A549 (cell line): ENCODE measurements at regions not wholly inside any gene's neighbourhood (a gene's known extent, or its start where the extent isn't known, plus 50 kb on each side); places are given as distances from the start of the nearest gene placed in this dataset.

Experiments
- ATAC-seq, 2 experiments: fragments of 200-7000 bp in 1 of 2; fragments of >200 bp in 1 of 2; cut with Nextera tagmentation in 1 of 2; cut with Tn5 transposase in 1 of 2; 3 replicates each; pipeline versions ENCODE4 v1.8.0 to v1.9.1; 2018 to 2020; ENCODE audit warnings: mild to moderate bottlenecking in 1 of 2, moderate library complexity in 1 of 2
- CTCF ChIA-PET: fragments of 300-600 bp; sonication (Branson Sonifier 250); formaldehyde crosslinking; extraction: SDS; loops from one replicate; lab custom pipeline; 2021; ENCODE audit warnings: antibody characterized with exemption, inconsistent platforms; lab: Yijun Ruan, JAX
- POLR2A ChIA-PET: fragments of 350-600 bp; formaldehyde crosslinking; extraction: SDS; loops from one replicate; lab custom pipeline; 2021; ENCODE audit warnings: antibody characterized with exemption, inconsistent platforms; lab: Yijun Ruan, JAX
- DNase-seq, 2 experiments: peaks; one replicate each; pipeline versions ENCODE4 v3.0.0 to v3.0.0-alpha.2; 2011 to 2016; ENCODE audit warnings: low read depth in 1 of 2, low spot score in 1 of 2
- FAIRE-seq: peaks from 2 replicates; lab custom pipeline; 2011; peaks lifted over from hg19 to GRCh38; lab: Jason Lieb, UNC
- H3K27ac ChIP-seq, 2 experiments: fragments of >200 bp; sonication (Bioruptor Twin); formaldehyde crosslinking; 3 replicates each; pipeline ENCODE4 v1.5.1; 2016 to 2017
- H3K4me1 ChIP-seq: fragments of >200 bp; sonication (Bioruptor Twin); formaldehyde crosslinking; 3 replicates; pipeline ENCODE4 v1.6.1; 2016
- H3K4me2 ChIP-seq: fragments of >200 bp; sonication (Bioruptor Twin); formaldehyde crosslinking; 3 replicates; pipeline ENCODE4 v1.6.1; 2016
- H3K4me3 ChIP-seq: fragments of >200 bp; sonication (Bioruptor Twin); formaldehyde crosslinking; 3 replicates; pipeline ENCODE4 v1.5.1; 2016
- H3K9me3 ChIP-seq: fragments of >200 bp; sonication (Bioruptor Twin); formaldehyde crosslinking; 3 replicates; pipeline ENCODE4 v1.6.1; 2016
- ATOH8 ChIP-seq: fragments of 250-450 bp; sonication (Bioruptor Pico); IDR thresholded peaks from 2 replicates; pipeline ENCODE4 v1.5.0; 2020; ENCODE audit warnings: low read depth, mild to moderate bottlenecking, moderate library complexity
- BHLHE40 ChIP-seq: IDR thresholded peaks from 2 replicates; pipeline ENCODE4 v1.6.1; 2012; ENCODE audit warnings: low read depth, low read length, inconsistent platforms
- CEBPB ChIP-seq, 2 experiments: fragments of >200 bp in 1 of 2; sonication (Bioruptor Twin) in 1 of 2; formaldehyde crosslinking in 1 of 2; IDR thresholded peaks; 2 replicates each; pipeline ENCODE4 v1.6.1; 2012 to 2016
- CHD4 ChIP-seq: fragments of 200-600 bp; sonication (generic); IDR thresholded peaks from 2 replicates; pipeline ENCODE4 v1.6.1; 2016; ENCODE audit warnings: antibody characterized with exemption, mild to moderate bottlenecking, borderline replicate concordance
- CTCF ChIP-seq: fragments of >200 bp; sonication (Bioruptor Twin); formaldehyde crosslinking; IDR thresholded peaks from 3 replicates; pipeline ENCODE4 v1.5.1; 2016
- EHMT2 ChIP-seq: fragments of 200-600 bp; sonication (generic); IDR thresholded peaks from 2 replicates; pipeline ENCODE4 v1.6.1; 2016; ENCODE audit warnings: antibody characterized with exemption, low read depth, mild to moderate bottlenecking, moderate library complexity
- EP300 ChIP-seq, 2 experiments: fragments of >200 bp; sonication (Bioruptor Twin); formaldehyde crosslinking; IDR thresholded peaks; 2 replicates in 1 of 2; 3 replicates in 1 of 2; pipeline ENCODE4 v1.6.1; 2016 to 2017
- FOSB ChIP-seq: fragments of 250-450 bp; sonication (Bioruptor Pico); IDR thresholded peaks from 2 replicates; pipeline ENCODE4 v1.5.0; 2020; ENCODE audit warnings: mild to moderate bottlenecking, moderate library complexity
- GATA3 ChIP-seq: IDR thresholded peaks from 2 replicates; pipeline ENCODE4 v1.6.1; 2012; ENCODE audit warnings: borderline replicate concordance
- HDAC2 ChIP-seq: fragments of 200-600 bp; sonication (generic); IDR thresholded peaks from 2 replicates; pipeline ENCODE4 v1.6.1; 2016
- HEYL ChIP-seq: fragments of 250-450 bp; sonication (Bioruptor Pico); IDR thresholded peaks from 2 replicates; pipeline ENCODE4 v1.8.0; 2021; ENCODE audit warnings: mild to moderate bottlenecking, moderate library complexity
- HOXA7 ChIP-seq: fragments of 250-450 bp; sonication (Bioruptor Pico); IDR thresholded peaks from 2 replicates; pipeline ENCODE4 v1.5.0; 2020; ENCODE audit warnings: mild to moderate bottlenecking, moderate library complexity
- HOXB13 ChIP-seq: fragments of 250-450 bp; sonication (Bioruptor Pico); IDR thresholded peaks from 2 replicates; pipeline ENCODE4 v1.5.0; 2020; ENCODE audit warnings: low read depth, mild to moderate bottlenecking, moderate library complexity
- KDM1A ChIP-seq: fragments of 200-600 bp; sonication (generic); IDR thresholded peaks from 2 replicates; pipeline ENCODE4 v1.6.1; 2016; ENCODE audit warnings: low read depth, mild to moderate bottlenecking
- KDM5A ChIP-seq: fragments of 200-600 bp; sonication (generic); IDR thresholded peaks from 2 replicates; pipeline ENCODE4 v1.6.1; 2016; ENCODE audit warnings: antibody characterized with exemption, mild to moderate bottlenecking
- MAFK ChIP-seq: fragments of 450-650 bp; IDR thresholded peaks from 2 replicates; pipeline ENCODE4 v1.6.1; 2014; ENCODE audit not compliant: partially characterized antibody
- MYC ChIP-seq: IDR thresholded peaks from 2 replicates; pipeline ENCODE4 v1.6.1; 2012; ENCODE audit warnings: mild to moderate bottlenecking, inconsistent platforms, low read length, improper control_type of control experiment, borderline replicate concordance
- RAD21 ChIP-seq, 2 experiments: fragments of >200 bp in 1 of 2; sonication (Bioruptor Twin) in 1 of 2; formaldehyde crosslinking in 1 of 2; IDR thresholded peaks in 1 of 2; conservative IDR thresholded peaks in 1 of 2; 2 replicates in 1 of 2; 3 replicates in 1 of 2; pipeline ENCODE4 v1.6.1; 2012 to 2018; ENCODE audit warnings: inconsistent platforms in 1 of 2
- RFX5 ChIP-seq: fragments of 450-650 bp; IDR thresholded peaks from 2 replicates; pipeline ENCODE4 v1.7.1; 2014; ENCODE audit warnings: antibody characterized with exemption, mild to moderate bottlenecking, moderate library complexity
- RNF2 ChIP-seq: fragments of 200-600 bp; sonication (generic); IDR thresholded peaks from 2 replicates; pipeline ENCODE4 v1.6.1; 2016; ENCODE audit warnings: low read depth, mild to moderate bottlenecking, antibody characterized with exemption, moderate library complexity, borderline replicate concordance
- SREBF2 ChIP-seq: fragments of 450-650 bp; IDR thresholded peaks from 2 replicates; pipeline ENCODE4 v1.6.1; 2014; ENCODE audit warnings: mild to moderate bottlenecking, moderate library complexity
- TFCP2L1 ChIP-seq: fragments of 250-450 bp; sonication (Bioruptor Pico); IDR thresholded peaks from 2 replicates; pipeline ENCODE4 v1.5.0; 2021; ENCODE audit warnings: mild to moderate bottlenecking
- TP53 ChIP-seq: fragments of 250-450 bp; sonication (Bioruptor Pico); IDR thresholded peaks from 2 replicates; pipeline ENCODE4 v1.5.0; 2021; ENCODE audit warnings: mild to moderate bottlenecking, moderate library complexity
- USF2 ChIP-seq: fragments of 450-650 bp; IDR thresholded peaks from 2 replicates; pipeline ENCODE4 v1.6.1; 2014; ENCODE audit warnings: antibody characterized with exemption
- ZC3H11A ChIP-seq: fragments of 450-650 bp; IDR thresholded peaks from 2 replicates; pipeline ENCODE4 v1.6.1; 2014; ENCODE audit warnings: antibody characterized with exemption, mild to moderate bottlenecking
- ZNF302 ChIP-seq: fragments of 250-450 bp; sonication (Bioruptor Pico); IDR thresholded peaks from 2 replicates; pipeline ENCODE4 v1.9.0; 2021; ENCODE audit warnings: inconsistent platforms, mild to moderate bottlenecking, moderate library complexity
- WGBS: methylation state at CpG from one replicate; pipeline ENCODE4 v1.1.6; 2017; ENCODE audit errors: missing lambda C conversion rate; 5-methylcytosine and 5-hydroxymethylcytosine counted together
- TF ChIP-seq, protein P1 (sequence below): fragments of 250-450 bp; sonication (Bioruptor Pico); IDR thresholded peaks from 2 replicates; pipeline ENCODE4 v1.5.0; 2021; ENCODE audit warnings: mild to moderate bottlenecking, moderate library complexity, borderline replicate concordance

DNA sequence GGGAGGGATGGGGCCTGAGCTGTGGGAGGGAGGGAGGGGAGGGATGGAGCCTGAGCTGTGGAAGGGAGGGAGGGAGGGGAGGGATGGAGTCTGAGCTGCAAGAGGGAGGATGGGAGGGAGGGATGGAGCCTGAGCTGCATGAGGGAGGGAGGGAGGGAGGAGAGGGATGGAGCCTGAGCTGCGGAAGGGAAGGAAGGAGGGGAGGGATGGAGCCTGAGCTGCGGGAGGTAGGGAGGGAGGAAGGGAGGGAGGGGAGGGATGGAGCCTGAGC, 124.0 kb upstream of the ERCC6L2 start:
- H3K4me3 ChIP-seq, result no peak overlapping the region
- ChIA-PET POLR2A (interaction anchor here (0.5 kb wide), 1 partner anchor 1692 kb away, joined by 4 read pairs; no protein-coding TSS in a partner anchor), CTCF (no interaction called here)
- no peak overlapping the region for H3K27ac ChIP-seq
- no peaks in the 10 kb centered on the region for H3K4me1 ChIP-seq
- no CpG with 5 or more reads among the region's 2 CpGs for WGBS
- TF ChIP-seq BHLHE40 (no peak), TFCP2L1 (CRISPR knock-in tag) (no peak), CTCF (no peak), HOXA7 (CRISPR knock-in tag) (no peak), HEYL (CRISPR knock-in tag) (no peak), USF2 (no peak), ATOH8 (CRISPR knock-in tag) (no peak), ZC3H11A (no peak), EP300 (IDR thresholded peaks at IDR 0.05) (no peak), MYC (no peak), HOXB13 (CRISPR knock-in tag) (no peak), ZNF302 (CRISPR knock-in tag) (no peak), CHD4 (no peak), CEBPB (IDR thresholded peaks at IDR 0.05) (no peak), KDM1A (no peak), TP53 (CRISPR knock-in tag) (no peak), RFX5 (no peak), MAFK (no peak)
- DNase-seq (no peak), ATAC-seq (no peak), FAIRE-seq (no peak)
- no peaks in the 10 kb centered on the region for H3K9me3 ChIP-seq
- no peak overlapping the region for H3K4me2 ChIP-seq

DNA sequence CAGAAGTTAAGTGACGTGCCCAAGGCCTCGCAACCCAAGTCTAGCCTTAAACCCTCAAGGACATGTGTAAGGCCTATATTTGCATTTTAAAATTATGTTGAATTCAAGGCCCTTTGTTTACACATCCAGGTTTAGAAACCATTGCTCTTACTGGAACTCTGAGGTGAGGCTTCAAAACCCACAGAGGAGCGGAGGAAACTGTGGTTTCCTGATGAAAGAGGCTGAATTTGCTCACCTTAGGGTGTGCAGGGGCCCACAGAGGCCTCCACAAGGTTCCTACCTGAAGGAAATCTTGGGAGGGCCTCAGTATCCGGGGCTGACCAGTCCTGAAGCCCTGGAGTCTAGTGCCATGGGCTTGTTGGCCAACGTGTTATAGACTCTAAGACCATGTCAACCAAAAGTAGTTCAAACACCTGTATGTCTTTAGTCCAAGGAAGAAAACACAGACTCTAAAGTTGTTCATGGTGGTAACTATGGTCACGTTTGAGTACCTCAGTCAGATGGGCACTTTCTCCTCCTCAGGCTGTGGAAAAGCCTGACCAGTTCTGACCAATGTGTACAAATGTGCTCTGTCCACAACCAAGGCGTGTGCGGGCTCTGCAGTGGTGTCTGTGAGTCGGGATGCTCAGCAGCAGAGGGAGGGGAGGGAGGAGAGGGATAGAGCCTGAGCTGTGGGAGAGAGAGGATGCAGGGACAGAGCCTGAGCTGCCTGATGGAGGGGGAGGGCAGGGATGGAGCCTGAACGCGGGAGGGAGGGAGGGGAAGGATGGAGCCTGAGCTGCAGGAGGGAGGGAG, 124.6 kb upstream of the ERCC6L2 start:
- Histone ChIP-seq H3K4me1 (no peaks in the 10 kb centered on the region), H3K27ac (no peak overlapping the region), H3K4me2 (no peak overlapping the region), H3K4me3 (no peak overlapping the region)
- no peak for ATAC-seq
- WGBS, result 68% methylated on average over 9 of the region's 11 CpGs
- CTCF ChIA-PET, result no interaction called here
- POLR2A ChIA-PET, result interaction anchor here (0.5 kb wide), 1 partner anchor 1691 kb away, joined by 4 read pairs; no protein-coding TSS in a partner anchor
- DNase-seq, result no peak
- TF ChIP-seq FOSB (CRISPR knock-in tag), result no peak
- no peak for TF ChIP-seq EHMT2
- no peak for TF ChIP-seq RNF2
- no peak for TF ChIP-seq HDAC2
- TF ChIP-seq CEBPB (IDR thresholded peaks at IDR 0.05), result no peak
- no peak for TF ChIP-seq EP300 (IDR thresholded peaks at IDR 0.05)
- TF ChIP-seq, protein P1, sequence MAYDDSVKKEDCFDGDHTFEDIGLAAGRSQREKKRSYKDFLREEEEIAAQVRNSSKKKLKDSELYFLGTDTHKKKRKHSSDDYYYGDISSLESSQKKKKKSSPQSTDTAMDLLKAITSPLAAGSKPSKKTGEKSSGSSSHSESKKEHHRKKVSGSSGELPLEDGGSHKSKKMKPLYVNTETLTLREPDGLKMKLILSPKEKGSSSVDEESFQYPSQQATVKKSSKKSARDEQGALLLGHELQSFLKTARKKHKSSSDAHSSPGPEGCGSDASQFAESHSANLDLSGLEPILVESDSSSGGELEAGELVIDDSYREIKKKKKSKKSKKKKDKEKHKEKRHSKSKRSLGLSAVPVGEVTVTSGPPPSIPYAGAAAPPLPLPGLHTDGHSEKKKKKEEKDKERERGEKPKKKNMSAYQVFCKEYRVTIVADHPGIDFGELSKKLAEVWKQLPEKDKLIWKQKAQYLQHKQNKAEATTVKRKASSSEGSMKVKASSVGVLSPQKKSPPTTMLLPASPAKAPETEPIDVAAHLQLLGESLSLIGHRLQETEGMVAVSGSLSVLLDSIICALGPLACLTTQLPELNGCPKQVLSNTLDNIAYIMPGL (CRISPR knock-in tag), result no peak
- TF ChIP-seq MYC, result no peak
- TF ChIP-seq KDM5A, result no peak
- no peak for TF ChIP-seq ATOH8 (CRISPR knock-in tag)
- TF ChIP-seq RFX5, result no peak
- no peak for TF ChIP-seq GATA3
- no peak for TF ChIP-seq TFCP2L1 (CRISPR knock-in tag)
- no peak for TF ChIP-seq SREBF2
- no peak for TF ChIP-seq RAD21 (conservative IDR thresholded peaks at IDR 0.05 in 1 of 2, IDR thresholded peaks at IDR 0.05 in 1 of 2)
- TF ChIP-seq, all 56 proteins: peak for 0
- no peak for FAIRE-seq
- no peaks in the 10 kb centered on the region for H3K9me3 ChIP-seq
